RPMI7951 (cell line): ENCODE measurements at regions not wholly inside any gene's neighbourhood (a gene's known extent, or its start where the extent isn't known, plus 50 kb on each side); places are given as distances from the start of the nearest gene placed in this dataset.

ENCODE experiments used
- DNase-seq: peaks from one replicate; pipeline ENCODE4 v3.0.0-alpha.2; 2012; ENCODE audit warnings: low read depth

- DNase-seq = peak; percentile 46
Observed at GRCh38 chr2:196356332-196356731, 185.0 kb upstream of the STK17B start.

- no peak for DNase-seq
Observed at GRCh38 chr2:196360650-196361049, 189.3 kb upstream of the STK17B start.

- no peak for DNase-seq
Observed at GRCh38 chr2:196361606-196362326, 190.4 kb upstream of the STK17B start.

GRCh38 chr2:196362973-196363549 lies 191.7 kb upstream of the STK17B start:
- DNase-seq = no peak

GRCh38 chr2:196365145-196365544 lies 193.8 kb upstream of the STK17B start:
- DNase-seq = no peak

GRCh38 chr2:196365923-196366322 lies 194.5 kb upstream of the STK17B start:
- DNase-seq = no peak

- DNase-seq = no peak
Observed at GRCh38 chr2:196367633-196368032, 196.3 kb upstream of the STK17B start.

GRCh38 chr2:196368546-196369225 lies 197.3 kb upstream of the STK17B start:
- no peak for DNase-seq

GRCh38 chr2:196369967-196370366 lies 198.6 kb upstream of the STK17B start:
- no peak for DNase-seq

- peak; percentile 85 for DNase-seq
Observed at GRCh38 chr2:196370381-196370780, 199.0 kb upstream of the STK17B start.

- DNase-seq = no peak
Observed at GRCh38 chr2:196372276-196372809, 201.0 kb upstream of the STK17B start.

GRCh38 chr2:196372811-196373664 lies 201.7 kb upstream of the STK17B start:
- peak; percentile 40 for DNase-seq

- DNase-seq = peak; percentile 65
Observed at GRCh38 chr2:196376984-196377877, 205.9 kb upstream of the STK17B start.

GRCh38 chr2:196379600-196379999 lies 208.2 kb upstream of the STK17B start:
- DNase-seq = no peak

- DNase-seq = no peak
Observed at GRCh38 chr2:196380098-196380497, 208.7 kb upstream of the STK17B start.

- DNase-seq = no peak
Observed at GRCh38 chr2:196380575-196380974, 209.2 kb upstream of the STK17B start.

GRCh38 chr2:196381464-196381863 lies 210.1 kb upstream of the STK17B start:
- DNase-seq = no peak

GRCh38 chr2:196383799-196384198 lies 212.4 kb upstream of the STK17B start:
- DNase-seq = no peak

- DNase-seq = no peak
Observed at GRCh38 chr2:196384729-196385128, 213.4 kb upstream of the STK17B start.

GRCh38 chr2:196389670-196390069 lies 218.3 kb upstream of the STK17B start:
- DNase-seq = peak; percentile 54
